ENCODE measurements at regions not wholly inside any gene's neighbourhood (a gene's known extent, or its start where the extent isn't known, plus 50 kb on each side); places are given as distances from the start of the nearest gene placed in this dataset.

GRCh38 chr5:79850316-79850822 lies 140.7 kb downstream of the MTX3 start:
- TF ChIP-seq CTCF (conservative IDR thresholded peaks at IDR 0.05; ENCODE audit: low read length) (no peak), EZH2phosphoT487 (IDR thresholded peaks at IDR 0.05; ENCODE audit: borderline replicate concordance) (no peak)

All from Loucy (cell line).